A549 (cell line): ENCODE measurements at regions not wholly inside any gene's neighbourhood (a gene's known extent, or its start where the extent isn't known, plus 50 kb on each side); places are given as distances from the start of the nearest gene placed in this dataset.
A peak's percentile ranks its signal among the peaks of the same experiment; 100 is the strongest.

Source experiments
- BCL3 ChIP-seq: fragments of >200 bp; sonication (Bioruptor Twin); formaldehyde crosslinking; IDR thresholded peaks from 3 replicates; pipeline ENCODE4 v1.6.1; 2016
- CBX2 ChIP-seq: fragments of 200-600 bp; sonication (generic); IDR thresholded peaks from 2 replicates; pipeline ENCODE4 v1.6.1; 2016; ENCODE audit warnings: low read depth, mild to moderate bottlenecking, borderline replicate concordance
- CTCF ChIP-seq: fragments of >200 bp; sonication (Bioruptor Twin); formaldehyde crosslinking; IDR thresholded peaks from 3 replicates; pipeline ENCODE4 v1.5.1; 2016
- EHMT2 ChIP-seq: fragments of 200-600 bp; sonication (generic); IDR thresholded peaks from 2 replicates; pipeline ENCODE4 v1.6.1; 2016; ENCODE audit warnings: antibody characterized with exemption, low read depth, mild to moderate bottlenecking, moderate library complexity
- EP300 ChIP-seq, 2 experiments: fragments of >200 bp; sonication (Bioruptor Twin); formaldehyde crosslinking; IDR thresholded peaks; 2 replicates in 1 of 2; 3 replicates in 1 of 2; pipeline ENCODE4 v1.6.1; 2016 to 2017
- FOSL2 ChIP-seq, 2 experiments: fragments of 450-650 bp in 1 of 2; fragments of >200 bp in 1 of 2; sonication (Bioruptor Twin) in 1 of 2; formaldehyde crosslinking; IDR thresholded peaks; 2 replicates each; pipeline versions ENCODE4 v1.5.0 to v1.6.1; 2016 to 2020; ENCODE audit warnings: mild to moderate bottlenecking in 1 of 2, moderate library complexity in 1 of 2
- FOXS1 ChIP-seq: fragments of 250-450 bp; sonication (Bioruptor Pico); IDR thresholded peaks from 2 replicates; pipeline ENCODE4 v1.5.0; 2020; ENCODE audit warnings: mild to moderate bottlenecking, moderate library complexity
- HEYL ChIP-seq: fragments of 250-450 bp; sonication (Bioruptor Pico); IDR thresholded peaks from 2 replicates; pipeline ENCODE4 v1.8.0; 2021; ENCODE audit warnings: mild to moderate bottlenecking, moderate library complexity
- HOXB13 ChIP-seq: fragments of 250-450 bp; sonication (Bioruptor Pico); IDR thresholded peaks from 2 replicates; pipeline ENCODE4 v1.5.0; 2020; ENCODE audit warnings: low read depth, mild to moderate bottlenecking, moderate library complexity
- HOXB5 ChIP-seq: fragments of 250-450 bp; sonication (Bioruptor Pico); IDR thresholded peaks from 2 replicates; pipeline ENCODE4 v1.5.0; 2020; ENCODE audit warnings: mild to moderate bottlenecking, moderate library complexity
- JUNB ChIP-seq: fragments of >200 bp; sonication (Bioruptor Twin); formaldehyde crosslinking; IDR thresholded peaks from 2 replicates; pipeline ENCODE4 v1.6.1; 2016
- MAZ ChIP-seq: fragments of 150-350 bp; IDR thresholded peaks from 2 replicates; pipeline ENCODE4 v1.6.1; 2014; ENCODE audit warnings: antibody characterized with exemption, low read depth, low read length, borderline replicate concordance
- MYC ChIP-seq: IDR thresholded peaks from 2 replicates; pipeline ENCODE4 v1.6.1; 2012; ENCODE audit warnings: mild to moderate bottlenecking, inconsistent platforms, low read length, improper control_type of control experiment, borderline replicate concordance
- NPAS2 ChIP-seq: fragments of 250-450 bp; sonication (Bioruptor Pico); IDR thresholded peaks from 2 replicates; pipeline ENCODE4 v1.8.0; 2022; ENCODE audit warnings: mild to moderate bottlenecking, moderate library complexity, borderline replicate concordance
- PHF8 ChIP-seq: fragments of 200-600 bp; sonication (generic); IDR thresholded peaks from 2 replicates; pipeline ENCODE4 v1.6.1; 2016; ENCODE audit warnings: low read depth, mild to moderate bottlenecking, antibody characterized with exemption, moderate library complexity, borderline replicate concordance
- POLR2AphosphoS2 ChIP-seq: conservative IDR thresholded peaks from 2 replicates; pipeline ENCODE4 v1.6.1; 2012; ENCODE audit warnings: low read length, improper control_type of control experiment, inconsistent platforms
- RAD21 ChIP-seq, 2 experiments: fragments of >200 bp in 1 of 2; sonication (Bioruptor Twin) in 1 of 2; formaldehyde crosslinking in 1 of 2; IDR thresholded peaks in 1 of 2; conservative IDR thresholded peaks in 1 of 2; 2 replicates in 1 of 2; 3 replicates in 1 of 2; pipeline ENCODE4 v1.6.1; 2012 to 2018; ENCODE audit warnings: inconsistent platforms in 1 of 2
- RARB ChIP-seq: fragments of 250-450 bp; sonication (Bioruptor Pico); IDR thresholded peaks from 2 replicates; pipeline ENCODE4 v1.8.0; 2021; ENCODE audit warnings: mild to moderate bottlenecking, moderate library complexity
- RFX5 ChIP-seq: fragments of 450-650 bp; IDR thresholded peaks from 2 replicates; pipeline ENCODE4 v1.7.1; 2014; ENCODE audit warnings: antibody characterized with exemption, mild to moderate bottlenecking, moderate library complexity
- RNF2 ChIP-seq: fragments of 200-600 bp; sonication (generic); IDR thresholded peaks from 2 replicates; pipeline ENCODE4 v1.6.1; 2016; ENCODE audit warnings: low read depth, mild to moderate bottlenecking, antibody characterized with exemption, moderate library complexity, borderline replicate concordance
- SMC3 ChIP-seq: fragments of >200 bp; sonication (Bioruptor Twin); formaldehyde crosslinking; IDR thresholded peaks from 3 replicates; pipeline ENCODE4 v1.6.1; 2018; ENCODE audit warnings: inconsistent platforms
- SREBF2 ChIP-seq: fragments of 450-650 bp; IDR thresholded peaks from 2 replicates; pipeline ENCODE4 v1.6.1; 2014; ENCODE audit warnings: mild to moderate bottlenecking, moderate library complexity
- TP53 ChIP-seq: fragments of 250-450 bp; sonication (Bioruptor Pico); IDR thresholded peaks from 2 replicates; pipeline ENCODE4 v1.5.0; 2021; ENCODE audit warnings: mild to moderate bottlenecking, moderate library complexity
- ZFP36 ChIP-seq: fragments of 450-650 bp; IDR thresholded peaks from 2 replicates; pipeline ENCODE4 v1.6.1; 2014; ENCODE audit warnings: borderline replicate concordance; ENCODE audit not compliant: partially characterized antibody
- ZNF302 ChIP-seq: fragments of 250-450 bp; sonication (Bioruptor Pico); IDR thresholded peaks from 2 replicates; pipeline ENCODE4 v1.9.0; 2021; ENCODE audit warnings: inconsistent platforms, mild to moderate bottlenecking, moderate library complexity
- ZSCAN20 ChIP-seq: fragments of 250-450 bp; sonication (Bioruptor Pico); IDR thresholded peaks from 2 replicates; pipeline ENCODE4 v1.8.0; 2022; ENCODE audit warnings: mild to moderate bottlenecking, moderate library complexity
- TF ChIP-seq, protein P1 (sequence below): fragments of >200 bp; sonication (Bioruptor Twin); formaldehyde crosslinking; IDR thresholded peaks from 2 replicates; pipeline ENCODE4 v1.6.1; 2016
- TF ChIP-seq, protein P2 (sequence below): fragments of 200-600 bp; sonication (generic); IDR thresholded peaks from 2 replicates; pipeline ENCODE4 v1.6.1; 2016; ENCODE audit warnings: antibody characterized with exemption, mild to moderate bottlenecking, moderate library complexity
- TF ChIP-seq, protein P3 (sequence below): fragments of 250-450 bp; sonication (Bioruptor Pico); IDR thresholded peaks from 2 replicates; pipeline ENCODE4 v1.5.0; 2020; ENCODE audit warnings: low read depth, mild to moderate bottlenecking, moderate library complexity
- TF ChIP-seq, protein P4 (sequence below): IDR thresholded peaks from 2 replicates; pipeline ENCODE4 v1.6.1; 2012; ENCODE audit warnings: low read depth, borderline replicate concordance
- TF ChIP-seq, protein P5 (sequence below): IDR thresholded peaks from 2 replicates; pipeline ENCODE4 v1.6.1; 2012
- TF ChIP-seq, protein P6 (sequence below): IDR thresholded peaks from 2 replicates; pipeline ENCODE4 v1.6.1; 2012

DNA sequence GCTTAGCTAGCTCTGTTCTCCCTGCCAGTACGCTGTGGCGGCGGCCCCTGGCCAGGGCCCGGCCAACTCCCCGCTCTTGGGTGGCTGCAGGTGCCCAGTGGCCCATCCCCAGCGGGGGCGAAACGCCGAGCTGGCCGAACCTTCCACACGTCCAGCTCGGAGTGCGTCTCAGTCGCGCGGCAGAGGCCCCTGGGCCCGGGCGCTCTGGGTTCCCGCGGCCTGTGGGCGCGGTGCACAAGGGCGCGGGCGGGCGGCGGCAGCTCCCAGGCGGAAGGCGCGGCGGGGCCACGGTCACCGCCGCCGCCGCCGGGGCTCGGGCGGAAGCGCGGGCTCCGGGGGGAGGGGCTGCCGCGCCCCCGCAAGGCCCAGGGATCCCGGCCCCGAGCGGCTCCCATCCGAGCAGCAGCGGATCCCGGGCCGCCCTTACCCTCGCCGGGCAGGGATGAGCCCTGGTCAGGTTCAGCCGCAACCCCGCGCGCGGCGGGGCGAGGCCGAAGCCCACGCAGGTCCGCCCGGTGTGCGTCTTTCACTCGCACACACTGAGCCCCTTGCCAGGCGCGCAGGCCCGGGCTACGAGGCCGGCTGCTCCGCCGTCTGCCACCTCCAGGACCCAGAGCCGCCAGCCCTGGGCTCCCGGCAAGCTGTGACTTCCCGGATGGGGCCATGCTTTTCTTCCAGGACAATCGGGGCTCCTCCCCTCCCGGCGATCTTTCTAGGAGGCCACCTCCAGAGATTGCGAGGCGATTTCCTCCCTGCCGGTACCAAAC lies 54.2 kb downstream of the CCDC54 start (continued):
- TF ChIP-seq PHF8 (peak; percentile 89), ZSCAN20 (CRISPR knock-in tag) (no peak), RFX5 (no peak), TP53 (no peak), MAZ (no peak), MYC (no peak), RAD21 (conservative IDR thresholded peaks at IDR 0.05 in 1 of 2, IDR thresholded peaks at IDR 0.05 in 1 of 2) (no peak; a peak in 1 of 5 replicates), EHMT2 (no peak), SMC3 (no peak), EP300 (IDR thresholded peaks at IDR 0.05) (no peak), CBX2 (no peak), RARB (CRISPR knock-in tag) (no peak), ZFP36 (no peak), POLR2AphosphoS2 (no peak), JUNB (no peak), FOXS1 (CRISPR knock-in tag) (no peak), CTCF (no peak), NPAS2 (no peak), ZNF302 (CRISPR knock-in tag) (no peak), SREBF2 (no peak), HOXB5 (peak; percentile 69; the same call in 1 of the 2 replicates), HOXB13 (CRISPR knock-in tag) (no peak), HEYL (CRISPR knock-in tag) (no peak), BCL3 (peak; percentile 61; the same call in 2 of the 3 replicates), RNF2 (no peak), FOSL2 (IDR thresholded peaks at IDR 0.05) (no peak), FOSL2 (CRISPR knock-in tag; IDR thresholded peaks at IDR 0.05) (no peak)
- TF ChIP-seq, protein P1, sequence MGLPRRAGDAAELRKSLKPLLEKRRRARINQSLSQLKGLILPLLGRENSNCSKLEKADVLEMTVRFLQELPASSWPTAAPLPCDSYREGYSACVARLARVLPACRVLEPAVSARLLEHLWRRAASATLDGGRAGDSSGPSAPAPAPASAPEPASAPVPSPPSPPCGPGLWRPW = no peak
- TF ChIP-seq, protein P2, sequence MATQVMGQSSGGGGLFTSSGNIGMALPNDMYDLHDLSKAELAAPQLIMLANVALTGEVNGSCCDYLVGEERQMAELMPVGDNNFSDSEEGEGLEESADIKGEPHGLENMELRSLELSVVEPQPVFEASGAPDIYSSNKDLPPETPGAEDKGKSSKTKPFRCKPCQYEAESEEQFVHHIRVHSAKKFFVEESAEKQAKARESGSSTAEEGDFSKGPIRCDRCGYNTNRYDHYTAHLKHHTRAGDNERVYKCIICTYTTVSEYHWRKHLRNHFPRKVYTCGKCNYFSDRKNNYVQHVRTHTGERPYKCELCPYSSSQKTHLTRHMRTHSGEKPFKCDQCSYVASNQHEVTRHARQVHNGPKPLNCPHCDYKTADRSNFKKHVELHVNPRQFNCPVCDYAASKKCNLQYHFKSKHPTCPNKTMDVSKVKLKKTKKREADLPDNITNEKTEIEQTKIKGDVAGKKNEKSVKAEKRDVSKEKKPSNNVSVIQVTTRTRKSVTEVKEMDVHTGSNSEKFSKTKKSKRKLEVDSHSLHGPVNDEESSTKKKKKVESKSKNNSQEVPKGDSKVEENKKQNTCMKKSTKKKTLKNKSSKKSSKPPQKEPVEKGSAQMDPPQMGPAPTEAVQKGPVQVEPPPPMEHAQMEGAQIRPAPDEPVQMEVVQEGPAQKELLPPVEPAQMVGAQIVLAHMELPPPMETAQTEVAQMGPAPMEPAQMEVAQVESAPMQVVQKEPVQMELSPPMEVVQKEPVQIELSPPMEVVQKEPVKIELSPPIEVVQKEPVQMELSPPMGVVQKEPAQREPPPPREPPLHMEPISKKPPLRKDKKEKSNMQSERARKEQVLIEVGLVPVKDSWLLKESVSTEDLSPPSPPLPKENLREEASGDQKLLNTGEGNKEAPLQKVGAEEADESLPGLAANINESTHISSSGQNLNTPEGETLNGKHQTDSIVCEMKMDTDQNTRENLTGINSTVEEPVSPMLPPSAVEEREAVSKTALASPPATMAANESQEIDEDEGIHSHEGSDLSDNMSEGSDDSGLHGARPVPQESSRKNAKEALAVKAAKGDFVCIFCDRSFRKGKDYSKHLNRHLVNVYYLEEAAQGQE = no peak
- TF ChIP-seq, protein P3, sequence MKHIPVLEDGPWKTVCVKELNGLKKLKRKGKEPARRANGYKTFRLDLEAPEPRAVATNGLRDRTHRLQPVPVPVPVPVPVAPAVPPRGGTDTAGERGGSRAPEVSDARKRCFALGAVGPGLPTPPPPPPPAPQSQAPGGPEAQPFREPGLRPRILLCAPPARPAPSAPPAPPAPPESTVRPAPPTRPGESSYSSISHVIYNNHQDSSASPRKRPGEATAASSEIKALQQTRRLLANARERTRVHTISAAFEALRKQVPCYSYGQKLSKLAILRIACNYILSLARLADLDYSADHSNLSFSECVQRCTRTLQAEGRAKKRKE (CRISPR knock-in tag) = no peak; the same call in 1 of the 2 replicates
- TF ChIP-seq, protein P4, sequence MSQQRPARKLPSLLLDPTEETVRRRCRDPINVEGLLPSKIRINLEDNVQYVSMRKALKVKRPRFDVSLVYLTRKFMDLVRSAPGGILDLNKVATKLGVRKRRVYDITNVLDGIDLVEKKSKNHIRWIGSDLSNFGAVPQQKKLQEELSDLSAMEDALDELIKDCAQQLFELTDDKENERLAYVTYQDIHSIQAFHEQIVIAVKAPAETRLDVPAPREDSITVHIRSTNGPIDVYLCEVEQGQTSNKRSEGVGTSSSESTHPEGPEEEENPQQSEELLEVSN = peak; percentile 63
- TF ChIP-seq, protein P5, sequence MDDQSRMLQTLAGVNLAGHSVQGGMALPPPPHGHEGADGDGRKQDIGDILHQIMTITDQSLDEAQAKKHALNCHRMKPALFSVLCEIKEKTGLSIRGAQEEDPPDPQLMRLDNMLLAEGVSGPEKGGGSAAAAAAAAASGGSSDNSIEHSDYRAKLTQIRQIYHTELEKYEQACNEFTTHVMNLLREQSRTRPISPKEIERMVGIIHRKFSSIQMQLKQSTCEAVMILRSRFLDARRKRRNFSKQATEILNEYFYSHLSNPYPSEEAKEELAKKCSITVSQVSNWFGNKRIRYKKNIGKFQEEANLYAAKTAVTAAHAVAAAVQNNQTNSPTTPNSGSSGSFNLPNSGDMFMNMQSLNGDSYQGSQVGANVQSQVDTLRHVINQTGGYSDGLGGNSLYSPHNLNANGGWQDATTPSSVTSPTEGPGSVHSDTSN = no peak
- TF ChIP-seq, protein P6, sequence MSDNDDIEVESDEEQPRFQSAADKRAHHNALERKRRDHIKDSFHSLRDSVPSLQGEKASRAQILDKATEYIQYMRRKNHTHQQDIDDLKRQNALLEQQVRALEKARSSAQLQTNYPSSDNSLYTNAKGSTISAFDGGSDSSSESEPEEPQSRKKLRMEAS = peak; percentile 76
